ENCODE measurements at regions not wholly inside any gene's neighbourhood (a gene's known extent, or its start where the extent isn't known, plus 50 kb on each side); places are given as distances from the start of the nearest gene placed in this dataset.

DNA sequence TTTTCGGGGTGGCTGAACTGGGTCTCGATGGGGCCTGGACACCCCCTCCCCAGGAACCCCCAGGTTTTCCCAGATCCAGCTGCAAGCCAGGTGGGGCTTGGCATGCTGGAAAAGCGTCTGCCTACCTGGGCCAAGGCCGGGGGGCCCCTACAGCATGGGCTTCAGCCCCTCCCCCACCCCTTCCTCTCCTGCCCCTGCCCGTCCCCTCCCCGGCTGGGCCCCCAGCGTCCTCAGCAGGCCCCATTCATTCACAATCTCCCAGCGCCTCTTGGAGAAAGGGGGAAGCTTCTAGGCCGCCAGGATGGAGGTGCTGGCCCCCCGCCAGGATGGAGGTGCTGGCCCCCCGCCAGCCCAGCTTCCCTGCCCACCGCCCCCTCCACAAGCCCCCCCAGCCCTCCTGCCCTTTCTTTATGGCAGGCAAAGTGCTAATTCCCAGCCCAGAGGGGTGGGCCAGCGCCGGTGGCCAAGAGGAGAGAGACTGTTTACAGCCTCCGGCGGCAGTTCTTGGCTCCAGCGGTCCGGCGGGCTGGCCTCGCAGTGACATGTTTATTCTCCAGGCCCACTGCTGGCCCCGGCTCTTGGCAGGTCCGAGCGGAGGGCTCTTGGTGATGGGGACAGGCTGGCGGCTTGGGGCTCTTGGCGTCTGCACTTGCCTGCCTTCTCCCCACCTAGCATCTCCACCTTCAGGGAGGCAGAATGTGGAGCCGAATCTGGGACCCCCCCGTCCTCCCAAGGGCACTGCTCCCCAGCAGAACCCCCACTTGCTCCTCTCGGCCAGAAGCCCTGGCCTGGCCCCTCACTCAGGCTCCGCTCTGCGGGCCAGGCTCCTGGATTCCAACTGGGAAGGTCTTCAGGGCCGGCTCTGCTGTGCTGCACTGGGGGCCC is 94.4 kb upstream of the CIBAR2 start:
- ATAC-seq (replicated peaks in 1 of 2) (no peak), DNase-seq (no peak)
- Mint-ChIP-seq H3K9me3 (peaks cover 0 to 2% of the 10 kb centered on the region in 2 donors), H3K4me3 (no peak overlapping the region), H3K27me3 (ENCODE audit: low read depth) (no peaks in the 10 kb centered on the region), H3K27ac (no peak overlapping the region), H3K4me1 (ENCODE audit: low read depth) (no peaks in the 10 kb centered on the region), H3K36me3 (ENCODE audit: insufficient read depth in 2 of 2) (no peaks in the 10 kb centered on the region)

DNA sequence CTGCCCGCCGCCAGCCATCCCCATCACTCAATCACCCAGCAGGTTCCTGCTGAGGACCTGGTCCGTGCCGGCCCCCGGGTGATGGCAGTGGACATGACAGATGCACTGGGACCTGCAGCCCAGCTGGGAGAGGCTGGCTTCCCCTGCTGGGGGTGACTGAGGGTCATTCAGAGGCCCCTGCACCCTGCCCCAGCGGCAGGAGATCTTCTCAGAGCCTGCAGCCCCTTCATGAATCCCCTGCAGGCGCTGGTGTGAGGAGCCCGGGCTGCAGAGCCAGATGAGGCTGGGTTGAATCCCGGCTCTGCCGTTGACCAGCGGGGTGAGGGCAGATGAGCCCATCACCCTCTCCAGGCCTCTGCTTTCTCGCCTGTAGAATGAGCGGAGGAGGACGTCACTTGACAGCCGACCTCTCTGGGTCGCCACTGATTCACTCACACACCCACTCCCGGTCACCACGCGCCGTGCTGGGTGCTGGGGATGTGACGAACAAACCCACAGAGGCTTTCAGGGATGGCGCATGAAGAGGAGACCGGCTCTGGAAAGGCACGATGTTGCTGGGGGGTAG is 95.2 kb upstream of the CIBAR2 start:
- H3K9me3 Mint-ChIP-seq: peaks cover 0 to 2% of the 10 kb centered on the region in 2 donors
- DNase-seq (no peak), ATAC-seq (replicated peaks in 1 of 2) (no peak)
- H3K27ac Mint-ChIP-seq: no peak overlapping the region
- no peaks in the 10 kb centered on the region for H3K36me3 Mint-ChIP-seq (ENCODE audit: insufficient read depth in 2 of 2)
- H3K27me3 Mint-ChIP-seq (ENCODE audit: low read depth): no peaks in the 10 kb centered on the region
- H3K4me1 Mint-ChIP-seq (ENCODE audit: low read depth): no peaks in the 10 kb centered on the region
- no peak overlapping the region for H3K4me3 Mint-ChIP-seq

DNA sequence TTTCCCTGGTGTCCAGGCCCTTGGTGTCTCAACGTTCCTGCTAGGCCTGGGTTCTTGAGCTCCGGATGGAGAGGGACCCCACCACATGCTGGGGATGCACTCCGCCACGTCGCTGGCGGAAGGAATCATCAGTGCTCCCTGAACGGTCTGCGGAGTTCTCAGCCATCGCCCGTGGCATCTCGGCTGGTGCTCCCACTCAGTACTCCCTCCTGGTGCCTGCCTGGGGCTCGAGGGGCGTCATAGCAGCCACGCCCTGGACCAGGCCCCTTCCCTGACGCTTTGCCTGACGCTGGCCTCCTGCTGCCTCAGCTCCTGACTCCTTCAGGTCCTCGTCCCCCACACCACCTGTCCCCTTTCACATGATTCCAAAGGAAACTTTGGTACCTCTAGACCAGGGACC is 95.9 kb upstream of the CIBAR2 start:
- ATAC-seq (replicated peaks in 1 of 2) (no peak), DNase-seq (no peak)
- Mint-ChIP-seq H3K9me3 (peaks cover 0 to 2% of the 10 kb centered on the region in 2 donors), H3K4me1 (ENCODE audit: low read depth) (no peaks in the 10 kb centered on the region), H3K27ac (no peak overlapping the region), H3K4me3 (no peak overlapping the region), H3K27me3 (ENCODE audit: low read depth) (no peaks in the 10 kb centered on the region), H3K36me3 (ENCODE audit: insufficient read depth in 2 of 2) (no peaks in the 10 kb centered on the region)

DNA sequence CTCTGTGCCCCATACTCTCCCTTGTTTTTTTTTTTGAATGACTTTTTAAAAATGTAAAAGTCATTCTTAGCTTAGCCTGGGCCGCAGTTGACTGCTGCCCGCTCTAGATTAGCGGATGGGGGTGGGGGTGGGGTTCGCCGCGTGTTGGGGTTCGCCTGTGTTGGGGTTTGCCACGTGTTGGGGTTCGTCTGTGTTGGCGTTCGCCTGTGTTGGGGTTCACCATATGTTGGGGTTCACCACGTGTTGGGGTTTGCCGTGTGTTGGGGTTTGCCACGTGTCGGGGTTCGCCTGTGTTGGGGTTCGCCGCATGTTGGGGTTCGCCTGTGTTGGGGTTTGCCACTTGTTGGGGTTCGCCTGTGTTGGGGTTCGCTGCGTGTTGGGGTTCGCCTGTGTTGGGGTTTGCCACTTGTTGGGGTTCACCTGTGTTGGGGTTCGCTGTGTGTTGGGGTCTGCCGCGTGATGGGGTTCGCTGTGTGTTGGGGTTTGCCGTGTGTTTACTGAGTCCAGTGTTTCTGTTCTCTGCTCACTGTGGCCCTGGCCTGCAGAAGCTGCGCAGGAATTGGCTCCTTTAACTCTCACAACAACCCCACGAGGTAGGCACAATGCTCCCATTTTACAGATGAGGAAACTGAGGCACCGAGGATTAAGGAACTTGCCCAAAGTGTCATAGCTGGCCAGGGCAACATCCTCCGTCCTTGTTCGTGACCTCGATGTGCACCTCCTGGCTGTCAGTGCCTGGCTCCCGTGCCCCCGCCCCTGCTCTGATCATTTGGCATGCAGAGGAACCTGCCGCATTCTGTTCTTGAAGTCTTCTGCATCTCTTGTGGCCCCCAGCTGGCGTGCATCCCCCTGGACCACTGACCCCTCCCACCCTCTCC is 96.6 kb upstream of the CIBAR2 start:
- Mint-ChIP-seq H3K4me3 (no peak overlapping the region), H3K27ac (no peak overlapping the region), H3K9me3 (peaks cover 0 to 2% of the 10 kb centered on the region in 2 donors), H3K27me3 (ENCODE audit: low read depth) (no peaks in the 10 kb centered on the region), H3K4me1 (ENCODE audit: low read depth) (no peaks in the 10 kb centered on the region), H3K36me3 (ENCODE audit: insufficient read depth in 2 of 2) (no peaks in the 10 kb centered on the region)
- no peak for DNase-seq
- ATAC-seq (replicated peaks in 1 of 2): no peak

DNA sequence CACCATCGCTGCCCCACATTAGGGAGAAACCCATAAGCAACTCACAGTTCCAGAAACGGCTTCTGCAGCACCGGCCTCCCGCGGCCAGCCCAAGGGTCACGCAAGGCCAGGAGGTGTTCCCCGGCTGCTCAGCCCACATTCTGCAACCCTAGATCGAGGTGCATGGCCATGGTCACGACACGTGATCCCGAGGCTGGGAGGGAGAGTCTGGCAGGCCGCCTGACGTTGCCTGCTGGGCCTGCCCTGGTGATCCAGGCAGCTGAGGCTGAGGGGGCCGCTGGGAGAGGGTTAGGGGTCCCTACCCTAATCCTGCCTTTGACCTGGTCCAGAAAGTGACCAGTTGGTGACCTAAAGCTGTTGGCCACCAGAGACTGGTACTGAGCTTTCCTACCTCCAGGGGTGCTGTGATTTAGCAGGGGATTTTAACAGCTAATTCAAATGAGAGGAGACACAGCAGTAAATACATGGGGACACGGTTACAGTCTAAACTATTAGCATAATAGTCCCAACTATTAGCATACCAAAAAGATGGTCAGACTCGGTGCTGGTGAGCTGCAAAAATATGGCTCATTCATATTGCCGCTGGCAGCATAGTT is 97.4 kb upstream of the CIBAR2 start:
- Mint-ChIP-seq H3K4me3 (no peak overlapping the region), H3K27me3 (ENCODE audit: low read depth) (no peaks in the 10 kb centered on the region), H3K9me3 (peaks cover 0 to 2% of the 10 kb centered on the region in 2 donors), H3K4me1 (ENCODE audit: low read depth) (no peaks in the 10 kb centered on the region), H3K36me3 (ENCODE audit: insufficient read depth in 2 of 2) (no peaks in the 10 kb centered on the region), H3K27ac (no peak overlapping the region)
- no peak for DNase-seq
- ATAC-seq (replicated peaks in 1 of 2): no peak

DNA sequence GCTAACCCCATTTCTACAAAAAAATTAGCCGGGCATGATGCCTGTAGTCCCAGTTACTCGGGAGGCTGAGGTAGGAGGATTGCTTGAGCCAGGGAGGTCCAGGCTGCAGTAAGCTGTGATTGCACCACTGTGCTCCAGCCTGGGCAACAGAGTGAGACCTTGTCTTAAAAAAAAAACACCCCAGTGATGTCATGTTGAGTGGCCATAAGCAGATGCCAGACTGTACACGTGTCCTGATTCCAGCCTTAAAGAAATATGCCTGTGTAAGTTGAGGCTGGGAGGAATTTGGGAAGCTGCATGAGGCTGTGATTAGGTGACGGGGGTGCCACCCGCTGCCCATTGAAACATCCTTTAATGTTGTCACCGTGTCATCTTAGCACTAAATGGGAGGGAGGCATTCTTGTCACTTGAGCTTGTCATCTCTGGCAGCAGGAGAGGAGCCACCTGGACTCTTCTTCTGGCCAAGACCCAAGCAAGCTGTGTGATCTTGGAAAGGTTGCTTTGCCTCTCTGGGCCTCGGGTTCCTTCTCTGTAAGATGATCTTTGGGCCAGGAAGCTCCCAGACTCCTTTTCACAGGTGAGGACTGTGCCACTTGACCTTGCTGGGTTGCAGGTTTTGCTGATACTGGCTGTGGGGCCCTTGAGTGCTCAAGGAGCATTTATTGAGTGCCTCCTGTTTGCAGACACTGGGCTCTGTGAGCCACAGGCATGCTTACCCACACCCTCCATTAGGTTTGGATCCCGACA is 98.3 kb upstream of the CIBAR2 start:
- H3K27me3 Mint-ChIP-seq (ENCODE audit: low read depth): no peaks in the 10 kb centered on the region
- no peaks in the 10 kb centered on the region for H3K36me3 Mint-ChIP-seq (ENCODE audit: insufficient read depth in 2 of 2)
- H3K4me3 Mint-ChIP-seq: no peak overlapping the region
- ATAC-seq (replicated peaks in 1 of 2) (no peak), DNase-seq (no peak)
- H3K9me3 Mint-ChIP-seq: peaks cover 0 to 2% of the 10 kb centered on the region in 2 donors
- H3K4me1 Mint-ChIP-seq (ENCODE audit: low read depth): no peaks in the 10 kb centered on the region
- H3K27ac Mint-ChIP-seq: no peak overlapping the region

DNA sequence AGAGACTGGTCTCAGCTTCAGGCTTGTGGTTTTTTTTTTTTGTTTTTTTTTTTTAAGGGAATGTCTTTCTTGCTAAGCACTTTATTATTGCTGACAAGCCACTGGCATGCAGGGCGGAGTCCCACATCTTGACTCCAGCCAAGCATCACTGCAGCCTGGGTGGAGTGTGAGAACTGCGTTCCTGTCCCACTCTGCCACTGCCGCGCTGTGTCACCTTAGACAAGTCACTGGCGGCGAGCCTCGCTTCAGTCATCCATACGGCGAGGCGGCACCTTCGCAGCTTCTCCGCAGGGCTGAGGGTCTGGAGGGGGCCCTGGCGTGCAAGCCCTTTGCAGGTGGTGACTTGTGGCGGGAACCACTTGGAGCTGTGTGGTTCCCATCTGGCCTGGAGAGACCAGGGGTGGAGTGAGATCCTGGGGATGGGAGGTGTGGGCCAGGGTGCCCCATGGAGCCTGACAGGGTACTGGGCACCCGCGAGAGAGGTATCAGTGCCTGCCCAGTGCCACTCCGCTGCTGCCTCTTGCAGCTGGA is 99.1 kb upstream of the CIBAR2 start:
- Mint-ChIP-seq H3K4me1 (ENCODE audit: low read depth) (no peaks in the 10 kb centered on the region), H3K9me3 (peaks cover 0 to 2% of the 10 kb centered on the region in 2 donors), H3K36me3 (ENCODE audit: insufficient read depth in 2 of 2) (no peaks in the 10 kb centered on the region), H3K27ac (no peak overlapping the region), H3K27me3 (ENCODE audit: low read depth) (no peaks in the 10 kb centered on the region), H3K4me3 (no peak overlapping the region)
- ATAC-seq (replicated peaks in 1 of 2) (no peak), DNase-seq (no peak)

DNA sequence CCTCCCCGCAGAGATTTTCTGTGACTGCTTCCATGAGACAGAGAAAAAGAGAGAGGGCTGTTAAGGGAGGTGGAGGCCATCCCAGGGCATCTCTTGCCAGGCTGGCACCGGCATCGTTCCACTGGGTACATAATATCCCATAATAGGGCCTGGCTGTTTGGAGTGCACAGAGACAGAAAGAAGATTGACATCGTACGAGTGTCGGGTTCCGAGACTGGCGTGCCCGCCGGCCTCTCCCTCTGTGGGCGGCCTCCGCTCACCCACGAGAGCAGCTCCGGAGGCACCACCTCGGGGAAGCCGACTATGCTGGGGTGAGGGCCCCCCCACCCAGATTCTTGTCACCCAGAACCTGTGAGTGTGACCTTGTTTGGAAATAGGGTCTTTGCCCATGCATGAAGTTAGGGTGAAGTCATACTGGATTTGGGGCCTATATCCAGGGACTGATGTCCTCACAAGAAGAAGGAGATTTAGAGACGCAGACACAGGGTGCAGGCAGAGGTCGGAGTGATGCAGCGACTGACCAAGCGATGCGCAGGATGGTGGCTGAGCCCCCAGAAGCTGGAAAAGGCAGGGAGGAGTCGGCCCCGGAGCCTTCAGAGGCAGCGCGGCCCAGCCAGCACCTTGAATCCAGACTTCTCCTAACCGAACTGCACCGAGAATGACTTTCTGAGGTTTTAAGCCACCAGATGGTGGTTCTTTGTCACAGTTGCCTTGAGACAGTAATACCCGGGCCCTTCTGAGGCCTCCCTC is 101.8 kb upstream of the CIBAR2 start:
- H3K27ac Mint-ChIP-seq: no peak overlapping the region
- no peaks in the 10 kb centered on the region for H3K27me3 Mint-ChIP-seq (ENCODE audit: low read depth)
- DNase-seq: no peak
- no peaks in the 10 kb centered on the region for H3K36me3 Mint-ChIP-seq (ENCODE audit: insufficient read depth in 2 of 2)
- H3K4me1 Mint-ChIP-seq (ENCODE audit: low read depth): peaks cover 8% of the 10 kb centered on the region
- ATAC-seq (replicated peaks in 1 of 2): no peak
- no peak overlapping the region for H3K4me3 Mint-ChIP-seq
- H3K9me3 Mint-ChIP-seq: no peaks in the 10 kb centered on the region

DNA sequence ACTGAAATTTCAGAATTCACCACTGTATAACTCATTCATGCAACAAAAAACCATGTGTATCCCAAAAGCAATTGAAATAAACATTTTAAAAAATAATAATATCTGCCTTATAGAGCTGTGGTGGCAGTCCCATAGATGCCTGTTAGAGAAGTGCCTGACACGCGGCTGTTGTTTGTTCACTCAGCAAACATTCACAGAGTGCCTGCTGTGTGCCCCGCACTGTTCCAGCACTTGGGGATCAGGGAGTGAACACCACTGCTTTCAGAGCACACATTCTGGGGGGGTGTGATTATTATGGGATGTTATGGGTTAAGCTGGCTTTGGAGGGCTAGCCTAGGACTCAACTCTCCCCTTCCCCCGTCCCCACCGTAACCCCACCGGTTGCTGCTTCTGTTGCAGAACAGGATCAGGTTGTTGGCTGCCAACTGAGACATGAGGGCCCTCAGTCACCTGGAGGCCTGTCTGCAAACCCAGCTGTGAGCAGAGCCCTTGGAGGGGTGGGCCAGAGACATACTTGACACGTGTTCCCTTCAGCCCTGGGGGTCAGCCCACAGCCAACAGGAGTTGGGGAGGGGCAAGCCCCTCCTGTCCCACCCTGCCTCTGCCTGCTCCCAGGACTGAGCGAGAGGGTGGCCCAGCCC is 103.3 kb upstream of the CIBAR2 start:
- ATAC-seq (replicated peaks in 1 of 2) (no peak), DNase-seq (no peak)
- Mint-ChIP-seq H3K4me3 (no peak overlapping the region), H3K27ac (no peak overlapping the region), H3K27me3 (ENCODE audit: low read depth) (no peaks in the 10 kb centered on the region), H3K9me3 (no peaks in the 10 kb centered on the region), H3K36me3 (ENCODE audit: insufficient read depth in 2 of 2) (no peaks in the 10 kb centered on the region), H3K4me1 (ENCODE audit: low read depth) (peaks cover 8% of the 10 kb centered on the region)

DNA sequence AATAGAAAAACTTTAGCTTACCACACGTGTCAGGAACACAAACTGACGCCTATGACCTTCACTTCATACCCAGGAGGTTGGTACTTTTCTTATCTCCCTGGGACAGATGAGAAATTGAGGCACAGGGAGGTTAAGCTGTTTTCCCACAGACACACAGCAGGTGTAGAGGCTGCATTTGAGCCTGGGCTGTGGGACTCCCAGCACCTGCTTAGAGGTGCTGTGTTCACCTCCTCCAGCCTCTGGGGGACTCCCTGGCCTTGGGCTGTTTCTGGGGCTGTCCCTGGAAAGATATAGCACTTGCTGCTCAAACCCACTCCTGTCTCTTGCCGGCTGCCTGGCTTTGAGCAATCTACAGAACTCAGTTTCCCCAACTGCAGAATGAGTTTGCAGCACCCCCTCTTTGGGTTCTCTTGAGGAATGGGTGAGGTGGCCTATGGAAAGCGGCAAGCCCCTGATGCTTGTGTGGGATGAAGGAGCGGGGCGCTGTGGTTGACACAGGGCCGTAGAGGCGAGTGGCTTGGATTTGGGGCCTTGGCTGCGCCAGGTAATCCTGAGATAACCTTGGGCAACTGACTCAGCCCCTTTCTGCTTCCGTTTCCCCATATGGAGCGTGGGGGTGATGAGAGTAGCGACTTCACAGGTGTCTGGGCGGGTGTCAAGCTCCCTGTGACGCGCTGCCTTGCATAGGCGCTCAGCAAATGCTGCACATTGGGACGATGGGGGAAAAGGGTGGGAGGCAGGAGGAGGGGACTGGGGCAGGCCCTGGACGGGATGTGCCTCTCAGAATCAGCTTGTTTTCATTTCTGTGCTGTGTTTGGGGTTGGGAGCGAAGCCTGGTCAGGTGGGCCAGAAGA is 104.5 kb upstream of the CIBAR2 start:
- Mint-ChIP-seq H3K27ac (no peak overlapping the region), H3K4me1 (ENCODE audit: low read depth) (peaks cover 8% of the 10 kb centered on the region)
- ATAC-seq (replicated peaks in 1 of 2): peak; percentile 37 to 56

More for the DNA sequence above, 104.5 kb upstream of the CIBAR2 start:
- DNase-seq: peak; percentile 6 to 9
- Mint-ChIP-seq H3K36me3 (ENCODE audit: insufficient read depth in 2 of 2) (no peaks in the 10 kb centered on the region), H3K4me3 (no peak overlapping the region), H3K27me3 (ENCODE audit: low read depth) (no peaks in the 10 kb centered on the region), H3K9me3 (no peaks in the 10 kb centered on the region)

Data from activated T-cell treated with anti-CD3 and anti-CD28 coated beads, Interleukin-2, amount 50 U/mL, for 72 hours (primary cell).